ENCODE measurements at regions not wholly inside any gene's neighbourhood (a gene's known extent, or its start where the extent isn't known, plus 50 kb on each side); places are given as distances from the start of the nearest gene placed in this dataset.

DNA sequence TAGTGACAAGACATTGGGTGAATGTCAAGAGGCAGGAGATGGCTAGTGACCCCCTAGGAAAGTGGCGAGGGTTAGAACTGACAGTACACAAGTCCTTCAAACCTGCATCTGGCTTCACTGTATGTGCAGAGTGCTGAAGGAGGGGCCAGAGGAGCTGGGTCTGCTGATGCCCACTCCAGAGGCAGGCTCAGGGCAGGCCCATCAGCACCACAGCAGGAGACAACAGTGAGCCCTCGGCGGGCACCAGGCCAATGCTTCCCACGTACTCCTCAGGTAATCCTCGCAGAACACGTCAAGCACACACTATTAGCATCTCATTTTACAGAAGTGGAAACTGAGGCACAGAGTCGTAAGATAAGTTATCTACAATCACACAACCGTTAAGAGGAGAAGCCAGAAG, 76.1 kb upstream of the SH3PXD2B start:
- TF ChIP-seq, protein P1, sequence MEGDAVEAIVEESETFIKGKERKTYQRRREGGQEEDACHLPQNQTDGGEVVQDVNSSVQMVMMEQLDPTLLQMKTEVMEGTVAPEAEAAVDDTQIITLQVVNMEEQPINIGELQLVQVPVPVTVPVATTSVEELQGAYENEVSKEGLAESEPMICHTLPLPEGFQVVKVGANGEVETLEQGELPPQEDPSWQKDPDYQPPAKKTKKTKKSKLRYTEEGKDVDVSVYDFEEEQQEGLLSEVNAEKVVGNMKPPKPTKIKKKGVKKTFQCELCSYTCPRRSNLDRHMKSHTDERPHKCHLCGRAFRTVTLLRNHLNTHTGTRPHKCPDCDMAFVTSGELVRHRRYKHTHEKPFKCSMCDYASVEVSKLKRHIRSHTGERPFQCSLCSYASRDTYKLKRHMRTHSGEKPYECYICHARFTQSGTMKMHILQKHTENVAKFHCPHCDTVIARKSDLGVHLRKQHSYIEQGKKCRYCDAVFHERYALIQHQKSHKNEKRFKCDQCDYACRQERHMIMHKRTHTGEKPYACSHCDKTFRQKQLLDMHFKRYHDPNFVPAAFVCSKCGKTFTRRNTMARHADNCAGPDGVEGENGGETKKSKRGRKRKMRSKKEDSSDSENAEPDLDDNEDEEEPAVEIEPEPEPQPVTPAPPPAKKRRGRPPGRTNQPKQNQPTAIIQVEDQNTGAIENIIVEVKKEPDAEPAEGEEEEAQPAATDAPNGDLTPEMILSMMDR (IDR thresholded peaks at IDR 0.05), result no peak
- no peak for TF ChIP-seq POLR2A (IDR thresholded peaks at IDR 0.05)
